ENCODE measurements at regions not wholly inside any gene's neighbourhood (a gene's known extent, or its start where the extent isn't known, plus 50 kb on each side); places are given as distances from the start of the nearest gene placed in this dataset.
"Not testable (repeated sequence)": the region's sequence is repeated elsewhere in the genome, so short reads cannot be mapped to it uniquely, and the experiment has no call there.

DNA sequence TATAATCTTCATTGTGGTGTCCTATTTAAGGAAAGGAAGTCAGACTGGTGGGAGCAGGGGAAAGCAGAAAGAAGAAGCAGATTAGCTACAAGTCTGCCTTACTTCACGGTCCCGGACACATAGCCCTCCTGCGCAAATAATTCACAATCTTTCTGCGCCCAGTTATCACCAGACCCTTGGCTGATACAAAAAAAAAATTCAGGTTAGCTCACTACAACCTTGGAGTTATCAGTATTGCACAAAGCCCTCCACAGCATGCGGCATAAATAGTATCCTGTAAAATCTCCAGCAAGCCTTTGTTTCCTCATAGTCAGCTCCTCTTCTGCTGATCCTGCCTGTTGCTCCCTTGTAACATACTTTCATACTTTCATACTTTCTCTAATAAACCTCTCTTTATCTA lies 148.6 kb upstream of the FUT9 start:
- DNase-seq, result no peak

- no peak for DNase-seq
These were observed 138.3 kb upstream of the FUT9 start for GRCh38 chr6:95877480-95877879.

GRCh38 chr6:95879856-95880255 lies 135.9 kb upstream of the FUT9 start:
- no peak for DNase-seq

DNA sequence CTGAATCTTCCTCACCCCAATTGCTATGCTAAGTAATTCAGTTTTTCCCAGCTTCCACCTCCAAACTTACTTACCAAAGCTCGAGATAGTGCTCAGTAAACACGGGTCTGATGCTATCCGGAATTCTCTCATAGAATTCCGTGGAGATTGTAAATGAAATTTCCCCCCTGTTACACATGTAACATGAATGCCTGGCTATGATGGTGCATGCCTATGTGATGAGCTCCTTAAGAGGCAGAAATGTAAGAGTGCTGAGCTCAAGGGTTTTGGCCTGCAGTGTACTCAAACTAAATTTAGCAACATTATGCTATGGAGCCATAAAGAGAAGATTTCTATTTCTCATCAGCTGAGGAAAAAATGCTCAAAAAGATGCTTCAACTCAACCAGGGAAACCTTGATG lies 133.4 kb upstream of the FUT9 start:
- DNase-seq, result peak; percentile 20

DNA sequence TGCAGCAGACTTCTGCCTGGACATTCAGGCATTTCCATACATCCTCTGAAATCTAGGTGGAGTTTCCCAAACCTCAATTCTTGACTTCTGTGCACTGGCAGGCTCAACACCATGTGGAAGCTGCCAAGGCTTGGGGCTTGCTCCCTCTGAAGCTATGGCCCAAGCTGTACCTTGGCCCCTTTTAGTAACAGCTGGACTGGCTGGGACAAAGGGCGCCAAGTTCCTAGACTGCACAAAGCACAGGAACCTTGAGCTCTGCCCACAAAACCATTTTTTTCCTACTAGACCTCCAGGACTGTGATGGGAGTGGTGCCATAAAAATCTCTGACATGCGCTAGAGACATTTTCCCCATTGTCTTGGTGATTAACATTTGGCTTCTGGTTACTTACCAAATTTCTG lies 127.1 kb upstream of the FUT9 start:
- DNase-seq, result not testable (repeated sequence)

DNA sequence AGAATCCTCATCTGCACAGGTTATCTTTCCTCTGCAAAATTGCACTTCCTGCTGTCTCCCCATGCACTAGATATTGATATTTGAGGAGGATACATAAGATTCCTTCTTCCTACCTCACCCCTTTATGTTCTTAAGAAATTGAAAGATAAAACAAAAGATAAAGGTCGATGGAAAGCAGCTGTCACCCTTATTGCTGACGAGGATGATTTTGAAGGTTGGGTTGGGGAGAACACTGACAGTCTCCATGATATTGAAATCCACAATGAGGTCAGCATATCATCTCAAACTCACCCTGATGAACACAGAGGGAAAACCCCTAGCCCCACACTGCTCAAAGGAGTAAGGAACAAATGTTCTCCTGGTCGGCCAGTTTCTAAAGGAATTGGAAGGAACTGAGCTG lies 110.6 kb upstream of the FUT9 start:
- no peak for DNase-seq

DNA sequence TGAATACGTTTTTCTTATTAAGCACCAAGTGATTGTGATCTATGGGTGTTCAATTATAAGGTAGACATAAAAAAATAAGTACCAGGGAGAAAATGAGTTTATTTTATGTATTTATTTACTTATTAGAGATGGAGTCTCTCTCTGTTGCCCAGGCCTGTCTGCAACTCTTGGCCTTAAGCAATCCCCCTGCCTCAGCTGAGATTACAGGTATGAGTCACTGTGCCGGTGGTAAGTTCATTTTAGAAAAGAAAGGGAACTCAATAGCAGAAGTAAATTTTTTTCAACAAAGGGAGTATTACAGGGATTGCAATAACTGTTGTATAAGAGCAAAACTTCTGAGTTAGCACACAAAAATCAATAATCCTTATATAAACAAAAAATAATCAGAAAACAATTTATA lies 98.7 kb upstream of the FUT9 start:
- DNase-seq, result no peak

DNA sequence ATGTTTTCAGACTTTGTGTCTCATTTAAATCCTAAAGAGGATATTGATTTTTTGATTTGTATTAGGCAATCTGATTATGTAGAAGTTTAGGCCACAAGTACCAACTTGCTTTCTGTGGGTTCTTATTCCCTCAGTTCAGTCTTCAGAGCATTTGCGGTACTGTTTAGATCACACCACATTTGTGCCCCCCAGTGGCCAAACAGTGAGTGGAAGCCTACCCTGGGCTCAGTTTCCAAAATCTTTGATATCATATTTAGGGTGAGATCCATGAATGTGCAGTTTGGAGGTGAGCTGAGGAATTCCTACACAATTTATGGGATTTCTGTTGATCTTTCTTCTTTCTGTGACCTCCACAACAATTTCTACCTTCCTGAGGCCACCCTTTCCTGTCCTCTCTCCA lies 92.3 kb upstream of the FUT9 start:
- DNase-seq, result no peak

DNA sequence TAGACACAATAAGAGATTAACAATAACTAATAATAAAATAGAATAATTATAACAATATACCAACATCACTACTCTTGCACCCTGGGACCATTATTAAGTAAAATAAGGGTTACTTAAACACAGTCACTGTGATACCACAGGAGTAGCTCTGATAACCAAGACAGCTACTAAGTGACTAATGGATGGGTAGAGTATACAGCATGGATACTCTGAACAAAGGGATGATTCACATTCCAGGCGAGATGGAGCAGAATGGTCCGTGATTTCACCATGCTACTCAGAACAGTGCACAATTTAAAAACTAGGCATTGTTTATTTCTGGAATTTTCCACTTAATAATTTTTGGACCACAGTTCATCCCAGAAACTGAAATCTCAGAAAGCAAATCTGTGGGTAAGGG lies 80.0 kb upstream of the FUT9 start:
- no peak for DNase-seq

- no peak for DNase-seq
These were observed 68.9 kb upstream of the FUT9 start for GRCh38 chr6:95946906-95947305.

DNA sequence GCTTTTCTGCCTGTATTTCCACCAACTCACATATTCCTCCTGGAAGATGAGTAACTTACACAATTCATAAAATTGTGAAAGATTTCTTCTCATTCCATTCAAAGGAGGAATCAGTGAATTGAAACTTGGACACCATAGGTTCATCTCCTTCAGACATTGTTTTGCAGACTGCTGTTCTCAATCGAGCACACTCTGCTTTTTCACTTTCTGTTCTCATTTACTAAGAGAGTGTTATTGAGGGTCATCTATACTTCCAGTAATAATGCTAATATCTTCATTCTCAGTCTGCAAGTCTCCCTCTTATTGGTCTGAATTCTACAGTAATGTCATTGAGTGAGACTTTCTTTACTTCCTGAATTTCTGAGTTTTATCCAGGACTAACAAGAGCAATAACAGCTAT lies 67.5 kb upstream of the FUT9 start:
- DNase-seq, result no peak

DNA sequence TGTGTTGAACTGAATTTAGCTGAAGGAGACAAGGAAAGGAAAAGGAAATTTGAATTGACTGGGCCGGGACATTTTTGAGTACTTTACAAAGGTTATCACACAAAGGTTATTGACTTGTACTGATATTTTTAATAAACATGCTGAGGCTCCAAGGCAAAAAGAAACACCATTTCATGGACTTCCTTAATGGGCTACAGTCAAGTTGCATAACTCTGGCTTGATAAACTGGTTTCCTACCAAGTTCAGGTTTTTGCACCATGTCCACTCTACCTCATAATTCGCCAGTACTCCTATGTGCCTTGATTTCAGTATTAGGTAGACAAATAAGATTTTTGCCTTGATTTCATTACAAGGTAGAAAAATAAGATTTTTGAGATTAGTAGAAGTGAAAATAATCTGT lies 65.8 kb upstream of the FUT9 start:
- DNase-seq, result no peak

GRCh38 chr6:95958686-95959085 lies 57.1 kb upstream of the FUT9 start:
- no peak for DNase-seq

- DNase-seq, result no peak
These were observed 56.5 kb upstream of the FUT9 start for GRCh38 chr6:95959261-95959660.
